Spleen (tissue), 7 donors: ENCODE measurements at regions not wholly inside any gene's neighbourhood (a gene's known extent, or its start where the extent isn't known, plus 50 kb on each side); places are given as distances from the start of the nearest gene placed in this dataset.

Experiments used
- POLR2A ChIP-seq, 3 donors: fragments of 450-650 bp; IDR thresholded peaks; one replicate each; pipeline ENCODE4 v1.5.1; 2017; ENCODE audit warnings: antibody characterized with exemption in 3 of 3, mild to moderate bottlenecking in 1 of 3
- POLR2AphosphoS5 ChIP-seq, 3 donors: sonication (generic); formaldehyde crosslinking; IDR thresholded peaks; one replicate each; pipeline ENCODE4 v1.5.1; 2017; ENCODE audit warnings: antibody characterized with exemption in 3 of 3
- TF ChIP-seq, protein P1 (sequence below), 11 experiments: fragments of 200-600 bp in 7 of 11; fragments of 450-650 bp in 4 of 11; sonication (generic) in 4 of 11; IDR thresholded peaks in 8 of 11; conservative IDR thresholded peaks in 3 of 11; 1 replicate in 7 of 11; 2 replicates in 4 of 11; pipeline versions ENCODE4 v1.4.0 to v1.8.0; 2016 to 2021; ENCODE audit warnings: antibody characterized with exemption in 11 of 11, inconsistent platforms in 4 of 11, mild to moderate bottlenecking in 1 of 11
- donor health status: DM: no; HTN: no; CAD: no; lungs with moderate emphysema.
- donor health status: DM: no; HTN: no; CAD: no.
- donor health status: DM: no; HTN: no; CAD: no.

DNA sequence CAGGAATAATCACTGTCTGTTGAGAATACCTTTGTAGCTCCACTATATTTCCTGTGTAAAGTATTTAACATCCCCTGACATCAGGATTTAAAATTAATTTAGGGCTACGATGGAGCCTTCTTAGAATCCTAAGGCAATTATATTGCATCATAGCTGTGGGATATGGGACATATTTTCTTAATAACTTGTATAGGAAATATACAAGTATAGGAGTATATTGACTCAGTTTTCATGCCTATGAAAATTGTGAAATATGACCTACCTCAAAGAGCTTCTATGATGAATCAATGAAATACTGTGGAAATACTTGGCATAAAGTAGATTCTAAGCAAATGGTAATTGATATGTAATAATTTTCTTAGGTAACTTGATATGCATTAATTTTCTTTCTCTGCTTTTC, 221.0 kb upstream of the KLF4 start:
- no peak for TF ChIP-seq POLR2A (IDR thresholded peaks at IDR 0.05)
- TF ChIP-seq, protein P1, sequence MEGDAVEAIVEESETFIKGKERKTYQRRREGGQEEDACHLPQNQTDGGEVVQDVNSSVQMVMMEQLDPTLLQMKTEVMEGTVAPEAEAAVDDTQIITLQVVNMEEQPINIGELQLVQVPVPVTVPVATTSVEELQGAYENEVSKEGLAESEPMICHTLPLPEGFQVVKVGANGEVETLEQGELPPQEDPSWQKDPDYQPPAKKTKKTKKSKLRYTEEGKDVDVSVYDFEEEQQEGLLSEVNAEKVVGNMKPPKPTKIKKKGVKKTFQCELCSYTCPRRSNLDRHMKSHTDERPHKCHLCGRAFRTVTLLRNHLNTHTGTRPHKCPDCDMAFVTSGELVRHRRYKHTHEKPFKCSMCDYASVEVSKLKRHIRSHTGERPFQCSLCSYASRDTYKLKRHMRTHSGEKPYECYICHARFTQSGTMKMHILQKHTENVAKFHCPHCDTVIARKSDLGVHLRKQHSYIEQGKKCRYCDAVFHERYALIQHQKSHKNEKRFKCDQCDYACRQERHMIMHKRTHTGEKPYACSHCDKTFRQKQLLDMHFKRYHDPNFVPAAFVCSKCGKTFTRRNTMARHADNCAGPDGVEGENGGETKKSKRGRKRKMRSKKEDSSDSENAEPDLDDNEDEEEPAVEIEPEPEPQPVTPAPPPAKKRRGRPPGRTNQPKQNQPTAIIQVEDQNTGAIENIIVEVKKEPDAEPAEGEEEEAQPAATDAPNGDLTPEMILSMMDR (IDR thresholded peaks at IDR 0.05 in 8 of 11, conservative IDR thresholded peaks at IDR 0.05 in 3 of 11): no peak
- TF ChIP-seq POLR2AphosphoS5 (IDR thresholded peaks at IDR 0.05): no peak
